ENCODE measurements at regions not wholly inside any gene's neighbourhood (a gene's known extent, or its start where the extent isn't known, plus 50 kb on each side); places are given as distances from the start of the nearest gene placed in this dataset.

DNA sequence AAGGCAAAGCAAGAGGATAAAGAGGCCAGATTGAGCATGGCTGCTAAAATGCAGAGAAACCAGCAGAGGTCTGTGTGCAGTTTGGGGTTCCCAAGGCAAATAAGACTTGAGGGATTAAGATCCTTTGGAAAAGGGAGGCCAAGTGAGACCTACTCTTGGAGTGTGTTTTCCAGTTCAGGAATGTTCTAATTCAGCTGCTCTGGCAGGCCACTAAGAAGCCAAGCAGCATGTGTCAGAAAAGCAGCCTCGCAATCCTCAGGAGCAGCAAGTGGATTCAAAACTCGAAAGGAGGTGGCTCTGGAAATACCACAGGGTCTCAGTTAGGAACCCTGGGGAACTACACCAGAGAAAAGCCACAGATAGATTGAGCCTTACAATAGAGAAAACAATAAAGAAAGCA, 569.2 kb downstream of the METTL4 start:
- TF ChIP-seq, protein P1, sequence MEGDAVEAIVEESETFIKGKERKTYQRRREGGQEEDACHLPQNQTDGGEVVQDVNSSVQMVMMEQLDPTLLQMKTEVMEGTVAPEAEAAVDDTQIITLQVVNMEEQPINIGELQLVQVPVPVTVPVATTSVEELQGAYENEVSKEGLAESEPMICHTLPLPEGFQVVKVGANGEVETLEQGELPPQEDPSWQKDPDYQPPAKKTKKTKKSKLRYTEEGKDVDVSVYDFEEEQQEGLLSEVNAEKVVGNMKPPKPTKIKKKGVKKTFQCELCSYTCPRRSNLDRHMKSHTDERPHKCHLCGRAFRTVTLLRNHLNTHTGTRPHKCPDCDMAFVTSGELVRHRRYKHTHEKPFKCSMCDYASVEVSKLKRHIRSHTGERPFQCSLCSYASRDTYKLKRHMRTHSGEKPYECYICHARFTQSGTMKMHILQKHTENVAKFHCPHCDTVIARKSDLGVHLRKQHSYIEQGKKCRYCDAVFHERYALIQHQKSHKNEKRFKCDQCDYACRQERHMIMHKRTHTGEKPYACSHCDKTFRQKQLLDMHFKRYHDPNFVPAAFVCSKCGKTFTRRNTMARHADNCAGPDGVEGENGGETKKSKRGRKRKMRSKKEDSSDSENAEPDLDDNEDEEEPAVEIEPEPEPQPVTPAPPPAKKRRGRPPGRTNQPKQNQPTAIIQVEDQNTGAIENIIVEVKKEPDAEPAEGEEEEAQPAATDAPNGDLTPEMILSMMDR (IDR thresholded peaks at IDR 0.05; ENCODE audit: low read depth, low read length) = no peak
- no peak for TF ChIP-seq POLR2A (IDR thresholded peaks at IDR 0.05; ENCODE audit: extremely low read depth, insufficient read length)
